HepG2 (cell line): ENCODE measurements at regions not wholly inside any gene's neighbourhood (a gene's known extent, or its start where the extent isn't known, plus 50 kb on each side); places are given as distances from the start of the nearest gene placed in this dataset.

Experiments used
- ATAC-seq: fragments of 200-7000 bp; cut with Tn5 transposase; 3 replicates; pipeline ENCODE4 v1.9.1; 2020; ENCODE audit warnings: mild to moderate bottlenecking, moderate library complexity
- BruUV-seq: library from RNA; stranded (reverse); fragments of 400-500 nt; replicated peaks from 2 replicates; lab custom pipeline; 2021; lab: Mats Ljungman, UMichigan
- CTCF ChIA-PET: fragments of 300-600 bp; formaldehyde crosslinking; extraction: SDS; loops from one replicate; lab custom pipeline; 2021; ENCODE audit warnings: low total read pairs, inconsistent platforms, low intra/inter-chr PET ratio; lab: Yijun Ruan, JAX
- POLR2A ChIA-PET: fragments of 350-600 bp; sonication (Branson Sonifier 250); formaldehyde crosslinking; loops from one replicate; lab custom pipeline; 2020; ENCODE audit warnings: antibody characterized with exemption, inconsistent platforms; lab: Yijun Ruan, JAX
- DNase-seq: peaks from one replicate; pipeline ENCODE4 v3.0.0-alpha.2; 2015; ENCODE audit warnings: low spot score
- FAIRE-seq: peaks from 3 replicates; lab custom pipeline; 2011; peaks lifted over from hg19 to GRCh38; lab: Jason Lieb, UNC
- H2AFZ ChIP-seq: one replicate; pipeline ENCODE4 v1.6.1; 2011; ENCODE audit warnings: low read length, inconsistent platforms
- H3K27ac ChIP-seq: fragments of 300-600 bp; 3 replicates; pipeline ENCODE4 v1.8.0; 2011; ENCODE audit warnings: mixed run types, mild to moderate bottlenecking, mixed read lengths, low read length, inconsistent platforms; ENCODE audit not compliant: insufficient read depth; ENCODE audit errors: extremely low read length
- H3K27me3 ChIP-seq, 2 experiments: fragments of 200-600 bp in 1 of 2; 2 replicates in 1 of 2; 3 replicates in 1 of 2; pipeline versions ENCODE4 v1.6.0 to v1.8.0; 2011; ENCODE audit warnings: low read length in 2 of 2, mild to moderate bottlenecking in 2 of 2, moderate library complexity in 2 of 2, inconsistent platforms in 1 of 2; ENCODE audit not compliant: insufficient read depth in 2 of 2, control insufficient read depth in 1 of 2
- H3K36me3 ChIP-seq, 2 experiments: fragments of 200-600 bp in 1 of 2; replicated peaks in 1 of 2; 2 replicates in 1 of 2; 3 replicates in 1 of 2; pipeline versions ENCODE4 v1.5.1 to v1.8.0; 2011; ENCODE audit warnings: low read length in 2 of 2, inconsistent platforms in 1 of 2; ENCODE audit not compliant: insufficient read depth in 2 of 2, control insufficient read depth in 1 of 2
- H3K4me1 ChIP-seq: 2 replicates; pipeline ENCODE4 v1.5.1; 2012; ENCODE audit warnings: low read length, inconsistent platforms; ENCODE audit not compliant: insufficient read depth
- H3K4me2 ChIP-seq: 2 replicates; pipeline ENCODE4 v1.6.0; 2011; ENCODE audit warnings: low read depth, low read length, inconsistent platforms
- H3K4me3 ChIP-seq, 3 experiments: fragments of 200-600 bp in 1 of 3; sonication (generic), shearing (Covaris generic) in 1 of 3; replicated peaks in 1 of 3; 2 replicates each; pipeline ENCODE4 v1.5.1; 2011 to 2016; ENCODE audit warnings: low read length in 3 of 3, inconsistent platforms in 2 of 3, low read depth in 2 of 3, mild to moderate bottlenecking in 2 of 3, control low read depth in 1 of 3, mixed read lengths in 1 of 3; ENCODE audit not compliant: insufficient read depth in 1 of 3
- H3K79me2 ChIP-seq: one replicate; pipeline ENCODE4 v1.6.1; 2011; ENCODE audit warnings: low read length, inconsistent platforms; ENCODE audit not compliant: insufficient read depth
- H3K9ac ChIP-seq: 2 replicates; pipeline ENCODE4 v1.6.0; 2011; ENCODE audit warnings: mild to moderate bottlenecking, low read depth, low read length, inconsistent platforms; ENCODE audit not compliant: insufficient read depth
- H3K9me3 ChIP-seq: 2 replicates; pipeline ENCODE4 v1.5.1; 2012; ENCODE audit warnings: mild to moderate bottlenecking, low read length
- H4K20me1 ChIP-seq: 2 replicates; pipeline ENCODE4 v1.6.0; 2011; ENCODE audit warnings: inconsistent platforms, mild to moderate bottlenecking, low read length, moderate library complexity; ENCODE audit not compliant: insufficient read depth
- ADNP ChIP-seq: sonication (generic); formaldehyde crosslinking; IDR thresholded peaks from 2 replicates; pipeline ENCODE4 v1.4.0; 2020; ENCODE audit warnings: missing genetic modification reagents
- IKZF1 ChIP-seq: fragments of 450-650 bp; IDR thresholded peaks from 2 replicates; pipeline ENCODE4 v1.7.1; 2016
- MAFK ChIP-seq, 2 experiments: IDR thresholded peaks in 1 of 2; conservative IDR thresholded peaks in 1 of 2; 2 replicates each; pipeline ENCODE4 v1.6.1; 2011; ENCODE audit warnings: improper control_type of control experiment in 2 of 2, low read length in 2 of 2
- NFATC3 ChIP-seq: sonication (generic); formaldehyde crosslinking; IDR thresholded peaks from 2 replicates; pipeline ENCODE4 v1.5.1; 2020; ENCODE audit warnings: mild to moderate bottlenecking, missing genetic modification reagents
- NFE2L2 ChIP-seq: fragments of 150-350 bp; IDR thresholded peaks from 2 replicates; pipeline ENCODE4 v1.6.1; 2014; ENCODE audit warnings: low read length
- RCOR2 ChIP-seq: IDR thresholded peaks from 2 replicates; pipeline ENCODE4 v1.6.1; 2016; ENCODE audit warnings: missing biosample characterization, missing genetic modification reagents
- SOX13 ChIP-seq, 3 experiments: fragments of 450-650 bp in 1 of 3; sonication (generic) in 1 of 3; formaldehyde crosslinking in 1 of 3; IDR thresholded peaks in 2 of 3; conservative IDR thresholded peaks in 1 of 3; 2 replicates each; pipeline versions ENCODE4 v1.5.0 to v1.6.1; 2016 to 2020; ENCODE audit warnings: antibody characterized with exemption in 1 of 3, mild to moderate bottlenecking in 1 of 3, missing compliant biosample characterization in 1 of 3, missing genetic modification reagents in 1 of 3, moderate library complexity in 1 of 3
- TFDP2 ChIP-seq: sonication (generic); formaldehyde crosslinking; IDR thresholded peaks from 2 replicates; pipeline ENCODE4 v1.4.0; 2020; ENCODE audit warnings: missing genetic modification reagents
- TIGD3 ChIP-seq: sonication (generic); formaldehyde crosslinking; IDR thresholded peaks from 2 replicates; pipeline ENCODE4 v1.5.1; 2020; ENCODE audit warnings: mild to moderate bottlenecking, missing genetic modification reagents, borderline replicate concordance
- TMF1 ChIP-seq: sonication (generic); formaldehyde crosslinking; IDR thresholded peaks from 2 replicates; pipeline ENCODE4 v1.8.1; 2022; ENCODE audit warnings: low read depth, missing genetic modification reagents
- TP53 ChIP-seq: sonication (generic); formaldehyde crosslinking; conservative IDR thresholded peaks from 2 replicates; pipeline ENCODE4 v1.4.0; 2020; ENCODE audit warnings: missing genetic modification reagents
- ZBTB3 ChIP-seq: sonication (generic); formaldehyde crosslinking; IDR thresholded peaks from 2 replicates; pipeline ENCODE4 v1.4.0; 2020; ENCODE audit warnings: low read depth, mild to moderate bottlenecking, moderate library complexity, missing genetic modification reagents, borderline replicate concordance
- ZMYM3 ChIP-seq: sonication (generic); formaldehyde crosslinking; IDR thresholded peaks from 2 replicates; pipeline ENCODE4 v1.5.1; 2020; ENCODE audit warnings: mild to moderate bottlenecking, missing genetic modification reagents
- ZNF382 ChIP-seq: sonication (generic); formaldehyde crosslinking; IDR thresholded peaks from 2 replicates; pipeline ENCODE4 v1.5.0; 2020; ENCODE audit warnings: missing genetic modification reagents, mild to moderate bottlenecking, borderline replicate concordance
- ZNF598 ChIP-seq: sonication (generic); formaldehyde crosslinking; IDR thresholded peaks from 2 replicates; pipeline ENCODE4 v1.5.1; 2020; ENCODE audit warnings: mild to moderate bottlenecking, missing genetic modification reagents, borderline replicate concordance
- ZNF749 ChIP-seq: sonication (generic); formaldehyde crosslinking; IDR thresholded peaks from 2 replicates; pipeline ENCODE4 v1.8.0; 2022; ENCODE audit warnings: mild to moderate bottlenecking, missing genetic modification reagents, moderate library complexity, borderline replicate concordance
- ZNF792 ChIP-seq: IDR thresholded peaks from 2 replicates; pipeline ENCODE4 v1.6.1; 2016
- WGBS: methylation state at CpG from one replicate; pipeline ENCODE4 v1.1.6; 2017; ENCODE audit warnings: low lambda C conversion rate; 5-methylcytosine and 5-hydroxymethylcytosine counted together
- in situ Hi-C: cut with HindIII; loops from 2 replicates; pipeline ENCODE4 v1.10.0; 2017; ENCODE audit warnings: low pct_unique_long_range_greater_than_20kb; ENCODE audit not compliant: extremely low pct_ligation_motif_present
- intact Hi-C: fragments of 100-400 bp; cut with micrococcal nuclease; formaldehyde crosslinking; loops from one replicate; pipeline ENCODE4 v1.10.0; 2022; ENCODE audit not compliant: unreplicated experiment

GRCh38 chr1:229871078-229871676, 195.9 kb upstream of the GALNT2 start:
- no peaks in the 10 kb centered on the region for H3K4me1 ChIP-seq
- FAIRE-seq (no peak), DNase-seq (no peak), ATAC-seq (no peak)
- no peak overlapping the region for H3K4me2 ChIP-seq
- no peak overlapping the region for H3K4me3 ChIP-seq
- no peak overlapping the region for H3K9ac ChIP-seq
- 78% methylated on average over 6 of the region's 9 CpGs for WGBS
- H3K79me2 ChIP-seq: no peaks in the 10 kb centered on the region
- H2AFZ ChIP-seq: no peak overlapping the region
- in situ Hi-C loops (no loop called here), intact Hi-C loops (no loop called here)
- no TSS peak for BruUV-seq
- ChIA-PET POLR2A (no interaction called here), CTCF (no interaction called here)
- no peaks in the 10 kb centered on the region for H4K20me1 ChIP-seq
- TF ChIP-seq ZNF749: no peak
- no peak for TF ChIP-seq IKZF1
- TF ChIP-seq NFATC3: no peak
- no peak for TF ChIP-seq TMF1 (CRISPR knock-in tag)
- TF ChIP-seq ZNF792: no peak
- TF ChIP-seq RCOR2: no peak
- TF ChIP-seq ZNF598 (CRISPR knock-in tag): no peak
- TF ChIP-seq ADNP (CRISPR knock-in tag): no peak
- TF ChIP-seq TP53 (CRISPR knock-in tag): no peak
- no peak overlapping the region for H3K27ac ChIP-seq
- no peaks in the 10 kb centered on the region for H3K36me3 ChIP-seq
- H3K27me3 ChIP-seq: no peaks in the 10 kb centered on the region; a peak in 2 of 5 replicates
- H3K9me3 ChIP-seq: no peaks in the 10 kb centered on the region

GRCh38 chr1:229874136-229874535, 192.9 kb upstream of the GALNT2 start:
- Histone ChIP-seq H3K79me2 (no peaks in the 10 kb centered on the region), H3K27me3 (peaks cover 0 to 8% of the 10 kb centered on the region in 2 experiments; a peak in 3 of 5 replicates), H3K36me3 (no peaks in the 10 kb centered on the region), H4K20me1 (no peaks in the 10 kb centered on the region), H3K9me3 (no peaks in the 10 kb centered on the region), H3K27ac (no peak overlapping the region), H3K4me1 (no peaks in the 10 kb centered on the region)
- POLR2A ChIA-PET: no interaction called here
- WGBS: 30% methylated on average over 3 of the region's 3 CpGs
- FAIRE-seq: no peak
- BruUV-seq: no TSS peak
- no peak for ATAC-seq
- TF ChIP-seq TFDP2 (no peak), MAFK (conservative IDR thresholded peaks at IDR 0.05 in 1 of 2, IDR thresholded peaks at IDR 0.05 in 1 of 2; ENCODE audit: low read length in 2 of 2) (0 out of 4 replicates have a peak, but pooled peaks of 1 of the 2 experiments have one; percentile 13), ZNF382 (CRISPR knock-in tag) (no peak), ZMYM3 (no peak), SOX13 (IDR thresholded peaks at IDR 0.05) (no peak), SOX13 (CRISPR knock-in tag; conservative IDR thresholded peaks at IDR 0.05 in 1 of 2, IDR thresholded peaks at IDR 0.05 in 1 of 2) (no peak), ZBTB3 (CRISPR knock-in tag) (no peak), NFE2L2 (peak; percentile 84), TIGD3 (CRISPR knock-in tag) (no peak)
- TF ChIP-seq, all 625 proteins: peak for 2
- CTCF ChIA-PET: no interaction called here
- intact Hi-C loops (no loop called here), in situ Hi-C loops (no loop called here)
- H3K4me3 ChIP-seq: no peak overlapping the region
- no peak overlapping the region for H3K9ac ChIP-seq
- no peak overlapping the region for H2AFZ ChIP-seq
- H3K4me2 ChIP-seq: no peak overlapping the region
- no peak for DNase-seq
